Naive thymus-derived CD8-positive, alpha-beta T cell (primary cell): ENCODE measurements at regions not wholly inside any gene's neighbourhood (a gene's known extent, or its start where the extent isn't known, plus 50 kb on each side); places are given as distances from the start of the nearest gene placed in this dataset.

Source experiments
- ATAC-seq, 2 donors: fragments of 150-1000 bp; cut with Tn5 transposase in 1 of 2; sonication (Bioruptor Pico), chemical (Tn5 transposase) in 1 of 2; 1 replicate in 1 of 2; 2 replicates in 1 of 2; pipeline ENCODE4 v1.10.0; 2021; ENCODE audit warnings: mild to moderate bottlenecking in 2 of 2, moderate library complexity in 2 of 2
- POLR2A ChIA-PET: fragments of 350-600 bp; sonication (Branson Sonifier 250); formaldehyde crosslinking; loops from one replicate; lab custom pipeline; 2021; ENCODE audit warnings: antibody characterized with exemption; lab: Charles Lee
- DNase-seq, 10 donors: peaks; one replicate each; pipeline versions ENCODE4 v3.0.0 to v3.0.0-alpha.2; 2020 to 2022
- H3K27ac Mint-ChIP-seq, 10 donors: one replicate each; pipeline ENCODE4 v1.8.0; 2020 to 2022; ENCODE audit warnings: mild to moderate bottlenecking in 10 of 10, mixed read lengths in 10 of 10, moderate library complexity in 4 of 10, inconsistent platforms in 1 of 10
- H3K27me3 Mint-ChIP-seq, 5 donors: one replicate each; pipeline ENCODE4 v1.8.0; 2021 to 2022; ENCODE audit warnings: mixed read lengths in 5 of 5
- H3K36me3 Mint-ChIP-seq, 3 donors: one replicate each; pipeline ENCODE4 v1.8.0; 2020 to 2022; ENCODE audit warnings: mixed read lengths in 3 of 3, mild to moderate bottlenecking in 2 of 3, inconsistent platforms in 1 of 3
- H3K4me1 Mint-ChIP-seq, 4 donors: one replicate each; pipeline ENCODE4 v1.8.0; 2021 to 2022; ENCODE audit warnings: mixed read lengths in 4 of 4
- H3K4me3 Mint-ChIP-seq, 10 donors: one replicate each; pipeline ENCODE4 v1.8.0; 2020 to 2022; ENCODE audit warnings: mild to moderate bottlenecking in 10 of 10, mixed read lengths in 10 of 10, moderate library complexity in 6 of 10, inconsistent platforms in 1 of 10
- H3K9me3 Mint-ChIP-seq, 9 donors: one replicate each; pipeline ENCODE4 v1.8.0; 2020 to 2022; ENCODE audit warnings: mixed read lengths in 9 of 9, mild to moderate bottlenecking in 3 of 9, inconsistent platforms in 1 of 9, moderate library complexity in 1 of 9

GRCh38 chr5:113652161-113652560, 138.7 kb downstream of the YTHDC2 start:
- DNase-seq (no peak), ATAC-seq (no peak)
- Mint-ChIP-seq H3K27me3 (peaks cover 9 to 32% (median 15%) of the 10 kb centered on the region in 5 donors), H3K9me3 (peaks cover 0 to 6% (median 0%) of the 10 kb centered on the region in 9 donors), H3K27ac (no peak overlapping the region), H3K36me3 (no peaks in the 10 kb centered on the region), H3K4me3 (no peak overlapping the region), H3K4me1 (no peaks in the 10 kb centered on the region)
- POLR2A ChIA-PET: no interaction called here

DNA sequence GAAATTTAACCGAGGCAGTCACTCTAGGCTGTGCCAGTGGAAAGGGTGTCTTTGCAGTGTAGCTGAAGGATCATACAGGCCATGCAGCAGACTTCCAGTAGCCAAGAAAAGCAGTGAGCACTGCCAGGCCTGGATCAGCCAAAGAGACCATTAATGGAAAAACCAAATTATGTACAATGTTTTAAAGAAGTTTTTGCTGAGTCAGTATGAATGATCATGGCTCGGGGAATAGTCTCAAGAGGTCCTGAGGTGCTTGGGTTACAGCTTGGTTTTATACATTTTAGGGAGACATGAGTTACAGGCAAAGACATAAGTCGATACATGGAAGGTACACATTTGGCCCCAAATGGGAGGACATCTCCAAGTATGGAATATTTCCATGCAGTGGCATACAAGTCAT, 141.3 kb downstream of the YTHDC2 start:
- Mint-ChIP-seq H3K27me3 (peaks cover 4 to 17% (median 6%) of the 10 kb centered on the region in 5 donors), H3K27ac (no peak overlapping the region), H3K9me3 (peaks cover 0 to 5% (median 0%) of the 10 kb centered on the region in 9 donors), H3K4me3 (no peak overlapping the region), H3K36me3 (no peaks in the 10 kb centered on the region), H3K4me1 (no peaks in the 10 kb centered on the region)
- DNase-seq (no peak), ATAC-seq (no peak)
- POLR2A ChIA-PET: no interaction called here

DNA sequence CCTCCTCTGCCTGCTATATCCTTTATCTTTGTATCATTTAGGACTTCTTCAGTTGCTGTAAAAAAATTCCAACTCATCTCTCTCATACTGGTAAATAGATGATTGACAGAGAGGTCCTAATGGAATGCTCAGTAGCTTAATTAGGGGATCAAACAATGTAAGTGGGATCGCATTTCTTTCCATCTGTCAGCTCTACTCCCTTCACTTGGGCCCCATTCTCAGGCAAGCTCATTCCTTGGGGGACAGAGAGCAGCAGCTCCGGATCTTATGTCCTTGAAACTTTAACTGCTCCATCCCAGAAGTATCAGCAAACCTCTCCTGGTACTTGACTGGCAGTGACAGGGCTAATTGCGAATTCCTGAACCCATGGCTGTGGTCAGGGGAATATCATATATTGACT, 146.7 kb downstream of the YTHDC2 start:
- Mint-ChIP-seq H3K27me3 (peaks cover 8 to 45% (median 13%) of the 10 kb centered on the region in 5 donors), H3K36me3 (no peaks in the 10 kb centered on the region), H3K27ac (no peak overlapping the region), H3K9me3 (peaks cover 0 to 4% (median 0%) of the 10 kb centered on the region in 9 donors), H3K4me3 (no peak overlapping the region), H3K4me1 (no peaks in the 10 kb centered on the region)
- POLR2A ChIA-PET: no interaction called here
- DNase-seq (no peak), ATAC-seq (no peak)

DNA sequence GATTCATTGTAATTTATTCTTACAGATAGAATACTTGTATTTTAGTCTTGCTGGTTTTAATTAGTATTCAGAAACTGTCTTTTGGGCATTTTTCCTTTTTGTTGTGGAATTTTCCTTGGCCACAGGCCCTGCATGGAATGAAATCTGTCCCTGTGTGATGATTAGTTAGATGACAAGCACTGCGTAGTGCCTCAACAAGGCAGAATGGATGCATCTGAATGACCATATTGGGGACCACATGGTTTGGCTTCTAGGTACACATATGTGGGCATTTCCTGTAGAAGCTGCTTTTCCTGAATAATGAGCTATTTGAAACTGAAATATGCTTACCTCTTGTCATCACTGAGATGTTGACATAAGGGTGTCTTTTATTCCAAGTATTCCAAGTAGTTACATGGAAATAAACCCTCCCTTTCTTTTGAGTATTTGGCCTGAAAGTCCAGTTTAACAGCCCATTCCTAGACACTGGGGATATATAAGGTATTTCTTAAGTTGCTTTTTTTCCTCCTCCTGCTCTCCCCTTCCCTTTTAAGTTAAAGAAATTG, 147.3 kb downstream of the YTHDC2 start:
- POLR2A ChIA-PET: no interaction called here
- Mint-ChIP-seq H3K36me3 (no peaks in the 10 kb centered on the region), H3K4me3 (no peak overlapping the region), H3K27me3 (peaks cover 12 to 51% (median 16%) of the 10 kb centered on the region in 5 donors), H3K4me1 (no peaks in the 10 kb centered on the region), H3K27ac (no peak overlapping the region), H3K9me3 (peaks cover 0 to 4% (median 0%) of the 10 kb centered on the region in 9 donors)
- no peak for ATAC-seq
- DNase-seq: no peak

DNA sequence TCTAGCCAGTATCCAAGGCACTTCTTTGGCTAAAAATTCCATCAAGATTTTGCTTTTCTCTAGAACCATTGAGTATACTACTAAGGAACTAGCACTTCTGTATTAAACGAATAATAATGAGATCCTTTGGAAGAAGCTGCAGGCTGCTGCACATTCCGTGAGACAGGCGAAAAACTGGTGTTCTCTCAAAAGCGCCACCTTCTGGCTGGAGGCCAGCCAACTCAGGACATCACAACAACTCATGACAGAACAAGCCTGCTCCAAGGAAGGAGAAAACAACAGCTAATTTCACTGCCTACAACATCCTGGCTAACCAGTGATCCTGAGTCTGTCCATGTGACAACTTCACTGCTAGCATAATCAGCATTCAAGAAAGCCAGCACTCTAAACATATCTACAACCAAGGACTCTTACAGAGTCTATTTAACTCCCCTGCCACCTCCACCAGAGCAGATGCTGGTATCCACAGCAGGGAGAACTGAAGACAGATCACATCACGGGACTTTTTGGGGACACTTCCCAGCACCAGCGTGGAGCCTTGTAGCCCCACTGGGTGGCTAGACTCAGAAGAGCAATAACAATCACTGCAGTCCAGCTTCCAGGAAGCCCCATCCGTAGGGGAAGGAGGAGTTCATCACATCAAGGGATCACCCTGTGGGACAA, 150.5 kb downstream of the YTHDC2 start:
- POLR2A ChIA-PET: no interaction called here
- Mint-ChIP-seq H3K27ac (no peak overlapping the region), H3K9me3 (peaks cover 0 to 13% (median 3%) of the 10 kb centered on the region in 9 donors), H3K27me3 (peaks cover 13 to 65% (median 23%) of the 10 kb centered on the region in 5 donors), H3K4me1 (no peaks in the 10 kb centered on the region), H3K4me3 (no peak overlapping the region), H3K36me3 (peaks cover 0 to 4% (median 0%) of the 10 kb centered on the region in 3 donors)
- DNase-seq (peak in 3 of 10 donors; percentile 3 to 11 (median 5)), ATAC-seq (no peak)

DNA sequence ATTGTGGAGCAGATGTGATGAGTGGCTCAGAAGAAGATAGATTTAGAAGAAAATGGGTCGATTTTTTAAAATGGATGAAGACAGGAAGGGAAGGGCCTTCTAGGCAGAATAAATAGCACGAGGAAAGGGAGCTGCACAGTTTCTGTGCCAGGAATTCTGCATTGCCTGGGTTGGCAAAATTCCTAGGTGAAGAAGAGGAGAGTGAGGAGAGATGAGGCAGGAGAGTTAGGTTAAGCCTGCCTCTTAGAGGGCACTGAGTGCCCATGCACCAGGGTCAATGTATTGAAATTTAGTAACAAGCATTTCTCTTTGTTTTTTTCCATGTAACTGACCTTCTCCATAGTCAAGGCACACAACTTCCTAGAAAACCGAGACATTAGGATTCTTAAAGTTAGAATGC, 159.5 kb downstream of the YTHDC2 start:
- no peaks in the 10 kb centered on the region for H3K4me1 Mint-ChIP-seq
- H3K27ac Mint-ChIP-seq: no peak overlapping the region
- no peak for ATAC-seq
- peaks cover 2 to 11% (median 10%) of the 10 kb centered on the region in 5 donors for H3K27me3 Mint-ChIP-seq
- no peak for DNase-seq
- H3K36me3 Mint-ChIP-seq: peaks cover 0 to 3% (median 0%) of the 10 kb centered on the region in 3 donors
- POLR2A ChIA-PET: no interaction called here
- H3K9me3 Mint-ChIP-seq: peaks cover 0 to 23% (median 5%) of the 10 kb centered on the region in 9 donors
- H3K4me3 Mint-ChIP-seq: no peak overlapping the region

GRCh38 chr5:113675166-113675565, 161.7 kb downstream of the YTHDC2 start:
- Mint-ChIP-seq H3K27me3 (peaks cover 2 to 11% (median 6%) of the 10 kb centered on the region in 5 donors), H3K4me1 (no peaks in the 10 kb centered on the region), H3K27ac (no peak overlapping the region), H3K4me3 (no peak overlapping the region), H3K36me3 (peaks cover 0 to 3% (median 0%) of the 10 kb centered on the region in 3 donors), H3K9me3 (peaks cover 0 to 8% (median 0%) of the 10 kb centered on the region in 9 donors)
- no peak for DNase-seq
- no peak for ATAC-seq
- POLR2A ChIA-PET: no interaction called here

GRCh38 chr5:113678202-113678601, 164.7 kb downstream of the YTHDC2 start:
- no peaks in the 10 kb centered on the region for H3K36me3 Mint-ChIP-seq
- H3K27ac Mint-ChIP-seq: no peak overlapping the region
- peaks cover 0 to 11% (median 3%) of the 10 kb centered on the region in 5 donors for H3K27me3 Mint-ChIP-seq
- ATAC-seq: no peak
- no peak for DNase-seq
- peaks cover 0 to 8% (median 0%) of the 10 kb centered on the region in 9 donors for H3K9me3 Mint-ChIP-seq
- no peak overlapping the region for H3K4me3 Mint-ChIP-seq
- POLR2A ChIA-PET: no interaction called here
- H3K4me1 Mint-ChIP-seq: no peaks in the 10 kb centered on the region

DNA sequence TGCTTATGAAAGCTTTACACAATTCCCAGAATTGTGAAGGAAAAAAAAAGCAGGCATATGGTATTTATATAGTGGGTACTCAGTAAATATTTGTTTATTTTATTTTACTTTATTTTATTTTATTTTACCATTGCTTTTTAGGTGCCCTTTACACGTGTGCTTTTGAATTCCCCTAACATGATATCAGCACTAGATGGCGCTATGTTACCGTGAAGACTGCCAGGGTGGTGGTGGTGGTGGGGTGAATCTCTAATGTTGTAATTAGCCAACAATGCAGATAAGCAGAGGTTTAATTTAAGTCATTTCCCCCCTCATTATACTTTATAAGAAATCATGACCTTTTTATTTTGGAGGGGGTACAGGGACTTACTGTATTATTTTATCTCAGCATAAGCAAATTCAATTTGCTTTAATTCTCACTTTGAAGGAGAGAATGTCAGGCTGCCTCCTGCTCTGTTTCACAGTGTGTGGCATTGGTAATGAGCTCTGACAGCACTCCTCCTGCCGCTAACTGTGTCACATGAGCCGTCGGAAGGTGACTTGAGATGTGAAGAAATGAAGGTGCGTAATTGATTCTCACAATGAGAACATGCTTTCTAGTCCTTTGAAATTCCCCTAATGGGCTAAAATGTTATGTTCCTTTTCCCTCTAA, 165.6 kb downstream of the YTHDC2 start:
- Mint-ChIP-seq H3K27ac (no peak overlapping the region), H3K4me3 (no peak overlapping the region)
- DNase-seq: peak in 1 of 10 donors; percentile 4

DNA sequence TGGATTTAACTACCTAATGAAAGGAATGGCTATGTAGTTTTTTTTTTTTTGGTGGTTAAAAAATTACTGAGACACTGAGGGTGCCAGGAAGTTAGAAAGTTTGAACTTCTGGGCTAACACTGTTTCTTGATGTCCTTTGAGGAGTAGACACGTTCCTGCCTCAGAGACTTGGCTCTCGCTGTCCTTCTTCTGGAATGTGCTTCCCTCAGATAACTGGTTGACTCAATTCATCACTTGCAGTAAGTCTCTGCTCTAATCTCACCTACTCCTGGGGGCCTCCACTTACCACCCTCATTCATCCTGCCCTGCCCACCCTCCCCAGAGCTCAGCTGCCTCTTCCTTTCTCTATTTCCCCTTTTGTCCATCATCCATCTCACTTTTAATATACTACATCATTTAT, 167.0 kb downstream of the YTHDC2 start:
- Mint-ChIP-seq H3K9me3 (no peaks in the 10 kb centered on the region), H3K4me3 (no peak overlapping the region), H3K36me3 (no peaks in the 10 kb centered on the region), H3K27me3 (peaks cover 0 to 8% (median 0%) of the 10 kb centered on the region in 5 donors), H3K27ac (no peak overlapping the region), H3K4me1 (no peaks in the 10 kb centered on the region)
- ATAC-seq: no peak
- POLR2A ChIA-PET: no interaction called here
- no peak for DNase-seq

More for the DNA sequence above, 165.6 kb downstream of the YTHDC2 start:
- no peak for ATAC-seq
- POLR2A ChIA-PET: no interaction called here
- H3K36me3 Mint-ChIP-seq: no peaks in the 10 kb centered on the region
- H3K4me1 Mint-ChIP-seq: no peaks in the 10 kb centered on the region
- H3K9me3 Mint-ChIP-seq: peaks cover 0 to 2% (median 0%) of the 10 kb centered on the region in 9 donors
- H3K27me3 Mint-ChIP-seq: peaks cover 0 to 6% (median 2%) of the 10 kb centered on the region in 5 donors

DNA sequence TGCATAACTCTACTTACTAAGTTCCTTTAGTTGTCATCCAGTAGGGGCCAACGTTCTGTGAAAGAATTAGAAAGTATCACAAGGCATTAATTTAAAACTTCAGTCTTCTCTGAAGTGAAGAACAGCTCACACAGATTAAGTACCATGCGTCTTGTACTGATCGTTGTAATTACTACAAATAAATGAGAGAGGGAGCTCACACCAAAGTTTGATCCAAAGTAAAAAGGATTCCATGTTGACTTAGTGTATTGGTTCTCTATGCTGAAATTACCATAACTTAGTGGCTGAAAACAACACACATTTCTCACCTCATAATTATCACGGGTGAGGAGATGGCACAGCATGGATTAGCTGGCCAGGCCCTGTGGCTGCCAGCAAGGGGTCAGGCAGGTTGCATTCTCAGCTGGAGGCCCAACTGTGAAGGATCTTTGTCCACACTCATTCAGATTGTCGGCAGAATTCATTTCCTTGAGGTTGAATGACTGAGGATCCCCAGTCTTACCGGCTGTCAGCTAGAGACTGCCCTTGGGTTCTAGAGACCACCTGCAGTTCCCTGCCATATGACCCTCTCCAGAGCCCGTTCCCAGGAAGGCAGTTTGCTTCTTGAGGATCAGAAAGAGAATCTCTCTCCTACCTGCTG, 169.1 kb downstream of the YTHDC2 start:
- no peak overlapping the region for H3K27ac Mint-ChIP-seq
- no peak overlapping the region for H3K4me3 Mint-ChIP-seq
- POLR2A ChIA-PET: no interaction called here
- no peak for ATAC-seq
- H3K4me1 Mint-ChIP-seq: no peaks in the 10 kb centered on the region
- no peaks in the 10 kb centered on the region for H3K36me3 Mint-ChIP-seq
- H3K9me3 Mint-ChIP-seq: no peaks in the 10 kb centered on the region
- peaks cover 0 to 8% (median 2%) of the 10 kb centered on the region in 5 donors for H3K27me3 Mint-ChIP-seq
- DNase-seq: no peak

DNA sequence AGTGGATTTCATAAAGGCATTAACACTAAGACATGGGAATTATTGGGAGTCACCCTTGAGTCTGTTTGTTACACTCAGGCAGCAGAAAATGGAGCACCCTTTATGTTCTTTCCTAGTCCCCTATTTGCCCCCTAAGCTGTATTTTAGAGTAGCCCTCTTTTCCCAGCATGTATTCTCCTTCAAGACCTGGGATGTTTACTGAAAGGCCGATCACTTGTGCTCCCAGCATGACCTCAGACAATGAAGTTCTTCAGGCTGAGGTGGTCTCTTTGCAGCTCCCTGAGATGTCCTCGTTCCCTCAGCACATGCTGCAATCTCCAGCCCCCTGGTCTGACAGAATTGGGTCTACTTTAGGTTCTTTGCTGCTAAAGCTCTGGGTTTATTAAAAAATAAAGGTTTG, 169.7 kb downstream of the YTHDC2 start:
- ATAC-seq: no peak
- H3K27ac Mint-ChIP-seq: no peak overlapping the region
- H3K4me1 Mint-ChIP-seq: no peaks in the 10 kb centered on the region
- no peaks in the 10 kb centered on the region for H3K9me3 Mint-ChIP-seq
- H3K27me3 Mint-ChIP-seq: peaks cover 0 to 8% (median 2%) of the 10 kb centered on the region in 5 donors
- no peaks in the 10 kb centered on the region for H3K36me3 Mint-ChIP-seq
- DNase-seq: no peak
- no peak overlapping the region for H3K4me3 Mint-ChIP-seq
- POLR2A ChIA-PET: no interaction called here

- H3K36me3 Mint-ChIP-seq: no peaks in the 10 kb centered on the region
These were observed 173.1 kb downstream of the YTHDC2 start for GRCh38 chr5:113686599-113686998.

More at GRCh38 chr5:113686599-113686998, 173.1 kb downstream of the YTHDC2 start:
- POLR2A ChIA-PET: no interaction called here
- no peaks in the 10 kb centered on the region for H3K9me3 Mint-ChIP-seq
- peaks cover 9 to 19% (median 12%) of the 10 kb centered on the region in 5 donors for H3K27me3 Mint-ChIP-seq
- no peaks in the 10 kb centered on the region for H3K4me1 Mint-ChIP-seq
- no peak overlapping the region for H3K4me3 Mint-ChIP-seq
- H3K27ac Mint-ChIP-seq: no peak overlapping the region
- DNase-seq (no peak), ATAC-seq (no peak)
